Memory B cell (primary cell): ENCODE measurements at regions not wholly inside any gene's neighbourhood (a gene's known extent, or its start where the extent isn't known, plus 50 kb on each side); places are given as distances from the start of the nearest gene placed in this dataset.
"Not testable (repeated sequence)": the region's sequence is repeated elsewhere in the genome, so short reads cannot be mapped to it uniquely, and the experiment has no call there.

Experiments
- ATAC-seq: fragments of 150-1000 bp; cut with Tn5 transposase; 2 replicates; pipeline ENCODE4 v1.10.0; 2021; ENCODE audit warnings: low read depth, mild to moderate bottlenecking, moderate library complexity
- DNase-seq, 2 donors: peaks; one replicate each; pipeline ENCODE4 v3.0.0; 2022; ENCODE audit warnings: low spot score in 2 of 2
- H3K27ac Mint-ChIP-seq: one replicate; pipeline ENCODE4 v1.8.0; 2022; ENCODE audit warnings: mild to moderate bottlenecking, moderate library complexity, mixed read lengths
- H3K27me3 Mint-ChIP-seq: one replicate; pipeline ENCODE4 v1.8.0; 2022; ENCODE audit warnings: mixed read lengths
- H3K36me3 Mint-ChIP-seq: one replicate; pipeline ENCODE4 v1.8.0; 2022; ENCODE audit warnings: mild to moderate bottlenecking, mixed read lengths
- H3K4me1 Mint-ChIP-seq: one replicate; pipeline ENCODE4 v1.8.0; 2022; ENCODE audit warnings: mixed read lengths
- H3K4me3 Mint-ChIP-seq: one replicate; pipeline ENCODE4 v1.8.0; 2022; ENCODE audit warnings: mild to moderate bottlenecking, moderate library complexity, mixed read lengths
- H3K9me3 Mint-ChIP-seq: one replicate; pipeline ENCODE4 v1.8.0; 2022; ENCODE audit warnings: mixed read lengths

DNA sequence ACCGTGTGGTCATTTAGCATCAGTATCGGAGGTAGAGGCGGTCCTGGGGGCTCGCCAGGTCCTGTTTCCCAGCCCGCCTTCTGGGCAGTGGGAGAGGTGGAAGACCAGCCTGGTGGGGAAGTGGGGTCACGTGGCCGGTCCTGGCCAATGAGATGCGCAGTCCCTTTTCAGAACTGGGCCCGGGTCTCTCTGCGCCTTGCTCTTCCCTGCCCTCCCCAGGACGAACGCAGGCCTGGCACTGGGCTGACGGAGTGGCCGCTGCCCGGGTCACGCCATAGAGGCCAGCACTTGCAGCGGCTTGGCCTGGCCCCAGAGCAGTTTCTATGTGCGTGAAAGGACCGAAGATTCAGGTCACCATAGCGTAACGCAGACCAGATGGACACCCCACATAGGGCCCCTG is 97.6 kb downstream of the OLFM1 start:
- H3K36me3 Mint-ChIP-seq = no peaks in the 10 kb centered on the region
- no peak for ATAC-seq
- DNase-seq = no peak
- no peak overlapping the region for H3K4me3 Mint-ChIP-seq
- H3K4me1 Mint-ChIP-seq = peaks cover 2% of the 10 kb centered on the region
- H3K9me3 Mint-ChIP-seq = peaks cover 2% of the 10 kb centered on the region
- H3K27me3 Mint-ChIP-seq = peaks cover 11% of the 10 kb centered on the region
- H3K27ac Mint-ChIP-seq = no peak overlapping the region

DNA sequence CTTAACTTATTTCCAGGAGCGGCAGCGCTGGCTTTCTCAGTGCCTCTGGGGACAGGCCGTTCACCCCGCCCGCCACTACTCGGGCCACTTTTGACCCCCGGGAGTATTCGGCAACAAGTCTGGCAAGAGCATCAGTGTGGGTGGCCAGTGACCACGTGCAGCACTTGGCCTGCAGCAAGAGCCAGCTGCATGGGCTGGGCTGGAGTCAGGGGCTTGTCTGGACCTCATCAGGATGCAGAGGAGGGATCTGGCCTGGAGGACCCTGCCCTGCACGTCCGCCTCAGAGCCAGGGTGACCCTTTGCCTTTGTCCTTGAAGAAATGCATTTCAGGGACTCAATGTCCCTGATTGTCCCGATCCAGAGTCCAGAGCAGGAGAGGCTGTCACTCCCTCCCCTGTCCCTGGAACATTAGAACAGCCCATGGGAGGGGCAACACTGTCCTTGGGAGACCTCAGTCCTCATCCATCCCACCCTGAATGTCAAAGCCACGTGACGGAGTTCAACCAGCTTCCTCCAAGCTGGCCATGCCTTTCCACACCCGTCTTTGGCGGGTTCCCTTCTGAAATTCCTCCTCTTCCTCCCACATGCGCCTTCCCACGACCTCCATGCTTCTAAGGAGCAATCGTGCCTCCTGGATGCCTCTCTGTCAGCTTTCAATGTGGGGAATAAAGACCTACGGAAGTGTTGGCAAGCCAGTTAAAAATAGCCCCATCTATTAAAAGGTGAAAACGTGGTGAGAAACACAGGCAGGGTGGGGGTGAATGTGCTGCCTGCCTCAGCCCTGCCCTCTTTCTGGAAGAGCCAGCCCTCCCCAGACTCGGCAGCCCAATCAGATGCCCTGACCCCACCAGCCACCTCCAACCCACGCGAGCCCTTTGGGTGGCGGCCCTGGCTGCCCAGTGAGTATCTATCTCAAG is 99.0 kb downstream of the OLFM1 start:
- Mint-ChIP-seq H3K4me1 (peaks cover 2% of the 10 kb centered on the region), H3K36me3 (no peaks in the 10 kb centered on the region), H3K9me3 (peaks cover 2% of the 10 kb centered on the region), H3K27ac (no peak overlapping the region), H3K27me3 (peaks cover 12% of the 10 kb centered on the region), H3K4me3 (no peak overlapping the region)
- no peak for ATAC-seq
- no peak for DNase-seq

DNA sequence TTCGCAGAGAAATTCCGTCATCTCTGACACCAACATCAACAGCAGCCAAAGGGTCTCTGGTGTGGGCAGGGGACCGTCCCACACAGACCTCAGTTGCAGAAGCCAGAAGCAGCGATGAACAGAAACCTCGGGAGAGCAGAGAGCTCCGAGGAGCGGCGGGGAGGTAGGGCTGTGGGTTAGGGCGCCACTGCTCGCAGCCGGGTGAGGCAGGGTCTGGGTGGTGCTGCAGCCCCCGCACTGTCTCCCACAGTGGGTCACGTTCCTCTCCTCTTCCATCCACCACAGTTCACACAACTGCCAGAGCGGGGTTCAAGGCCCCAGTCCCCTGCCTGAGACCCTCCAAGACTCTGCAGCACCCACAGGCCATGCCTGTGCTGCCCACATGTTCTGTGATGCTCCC is 99.9 kb downstream of the OLFM1 start:
- DNase-seq = no peak
- no peak for ATAC-seq
- Mint-ChIP-seq H3K4me3 (no peak overlapping the region), H3K27me3 (peaks cover 11% of the 10 kb centered on the region), H3K36me3 (no peaks in the 10 kb centered on the region), H3K27ac (no peak overlapping the region), H3K4me1 (peaks cover 2% of the 10 kb centered on the region), H3K9me3 (peaks cover 2% of the 10 kb centered on the region)

GRCh38 chr9:135188681-135189151 is 101.2 kb downstream of the OLFM1 start:
- Mint-ChIP-seq H3K4me1 (peaks cover 2% of the 10 kb centered on the region), H3K27ac (no peak overlapping the region), H3K4me3 (no peak overlapping the region), H3K36me3 (no peaks in the 10 kb centered on the region), H3K9me3 (peaks cover 2% of the 10 kb centered on the region), H3K27me3 (peaks cover 17% of the 10 kb centered on the region)
- no peak for DNase-seq
- no peak for ATAC-seq

GRCh38 chr9:135189497-135189896 is 102.0 kb downstream of the OLFM1 start:
- H3K36me3 Mint-ChIP-seq = no peaks in the 10 kb centered on the region
- no peak for ATAC-seq
- H3K9me3 Mint-ChIP-seq = peaks cover 2% of the 10 kb centered on the region
- H3K27me3 Mint-ChIP-seq = peaks cover 17% of the 10 kb centered on the region
- no peak overlapping the region for H3K4me3 Mint-ChIP-seq
- peaks cover 2% of the 10 kb centered on the region for H3K4me1 Mint-ChIP-seq
- no peak overlapping the region for H3K27ac Mint-ChIP-seq
- no peak for DNase-seq

DNA sequence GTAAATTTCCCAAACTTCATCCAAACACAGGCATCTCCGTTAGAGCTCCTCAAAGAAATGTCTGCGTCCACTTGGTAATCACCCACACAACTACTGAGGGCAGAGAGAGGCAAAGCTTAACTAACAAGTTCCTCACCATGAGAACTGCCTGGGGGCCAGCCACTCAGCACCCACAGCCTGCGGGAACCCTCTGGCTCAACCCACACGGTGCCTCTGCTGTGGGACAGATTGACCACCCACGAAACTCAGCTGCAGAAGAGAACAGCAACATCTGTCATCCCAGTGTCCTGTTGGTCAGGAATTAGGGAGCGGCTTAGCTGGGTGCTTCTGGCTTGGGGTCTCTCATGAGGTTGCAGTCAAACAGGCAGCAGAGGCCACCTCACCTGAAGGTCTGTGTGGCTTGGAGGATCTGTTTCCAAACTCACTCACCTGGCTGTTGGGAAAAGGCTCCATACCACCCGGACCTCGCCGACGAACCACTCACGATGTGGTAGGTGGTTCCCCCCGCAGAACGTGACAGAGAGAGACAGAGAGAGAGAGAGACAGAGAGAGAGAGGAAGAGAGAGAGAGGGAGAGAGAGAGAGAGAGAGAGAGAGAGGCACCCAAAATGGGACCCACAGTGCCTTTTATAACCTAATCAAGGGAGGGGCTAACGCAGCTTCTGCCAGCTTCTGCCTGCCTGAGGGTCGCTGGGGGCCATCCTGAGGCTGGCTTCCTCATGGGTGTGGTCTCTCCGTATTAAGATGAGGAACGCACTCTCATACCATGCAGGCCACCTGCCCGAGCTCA is 103.5 kb downstream of the OLFM1 start:
- no peak for ATAC-seq
- H3K4me3 Mint-ChIP-seq = no peak overlapping the region
- peaks cover 17% of the 10 kb centered on the region for H3K27me3 Mint-ChIP-seq

GRCh38 chr9:135192686-135193085 is 105.2 kb downstream of the OLFM1 start:
- DNase-seq = no peak
- no peak overlapping the region for H3K4me3 Mint-ChIP-seq
- no peak for ATAC-seq
- H3K27me3 Mint-ChIP-seq = peaks cover 15% of the 10 kb centered on the region
- no peaks in the 10 kb centered on the region for H3K36me3 Mint-ChIP-seq
- H3K9me3 Mint-ChIP-seq = peaks cover 3% of the 10 kb centered on the region
- peaks cover 2% of the 10 kb centered on the region for H3K4me1 Mint-ChIP-seq
- no peak overlapping the region for H3K27ac Mint-ChIP-seq

More for the DNA sequence above, 103.5 kb downstream of the OLFM1 start:
- Mint-ChIP-seq H3K9me3 (peaks cover 2% of the 10 kb centered on the region), H3K27ac (no peak overlapping the region), H3K4me1 (peaks cover 2% of the 10 kb centered on the region), H3K36me3 (no peaks in the 10 kb centered on the region)
- no peak for DNase-seq

DNA sequence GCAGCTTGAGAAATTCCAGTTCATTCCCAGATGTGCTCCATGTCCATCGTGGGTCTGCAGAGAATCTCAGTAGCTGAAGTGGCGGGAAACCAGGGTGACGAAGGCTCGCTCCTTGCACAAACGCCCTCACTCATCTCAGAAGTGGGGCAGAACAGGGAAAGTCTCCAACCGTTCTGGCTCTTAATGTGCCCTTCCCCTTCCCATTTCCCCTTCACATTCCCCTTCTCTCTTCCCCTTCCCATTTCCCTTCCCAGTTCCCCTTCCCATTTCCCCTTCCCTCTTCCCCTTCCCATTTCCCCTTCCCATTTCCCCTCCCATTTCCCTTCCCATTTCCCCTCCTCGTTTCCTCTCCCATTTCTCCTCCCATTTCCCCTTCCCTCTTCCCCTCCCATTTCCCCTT is 108.5 kb downstream of the OLFM1 start:
- H3K27ac Mint-ChIP-seq, H3K4me1 Mint-ChIP-seq, H3K9me3 Mint-ChIP-seq, DNase-seq, H3K4me3 Mint-ChIP-seq, H3K36me3 Mint-ChIP-seq, ATAC-seq, H3K27me3 Mint-ChIP-seq: not testable (repeated sequence)

DNA sequence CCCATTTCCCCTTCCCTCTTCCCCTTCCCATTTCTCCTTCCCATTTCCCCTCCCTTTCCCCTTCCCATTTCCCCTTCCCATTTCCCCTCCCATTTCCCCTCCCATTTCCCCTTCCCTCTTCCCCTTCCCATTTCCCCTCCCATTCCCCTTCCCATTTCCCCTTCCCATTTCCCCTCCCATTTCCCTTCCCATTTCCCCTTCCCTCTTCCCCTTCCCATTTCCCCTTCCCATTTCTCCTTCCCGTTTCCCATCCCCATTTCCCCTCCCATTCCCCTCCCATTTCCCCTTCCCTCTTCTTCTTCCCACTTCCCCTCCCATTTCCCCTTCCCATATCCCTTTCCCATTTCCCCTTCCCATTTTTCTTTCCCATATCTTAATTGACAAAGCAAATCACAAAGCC is 109.0 kb downstream of the OLFM1 start:
- no peak overlapping the region for H3K27ac Mint-ChIP-seq
- peaks cover 6% of the 10 kb centered on the region for H3K27me3 Mint-ChIP-seq
- ATAC-seq (no peak), DNase-seq (no peak)
- H3K4me3 Mint-ChIP-seq = no peak overlapping the region
- H3K36me3 Mint-ChIP-seq = no peaks in the 10 kb centered on the region
- H3K4me1 Mint-ChIP-seq = no peaks in the 10 kb centered on the region
- peaks cover 2% of the 10 kb centered on the region for H3K9me3 Mint-ChIP-seq

DNA sequence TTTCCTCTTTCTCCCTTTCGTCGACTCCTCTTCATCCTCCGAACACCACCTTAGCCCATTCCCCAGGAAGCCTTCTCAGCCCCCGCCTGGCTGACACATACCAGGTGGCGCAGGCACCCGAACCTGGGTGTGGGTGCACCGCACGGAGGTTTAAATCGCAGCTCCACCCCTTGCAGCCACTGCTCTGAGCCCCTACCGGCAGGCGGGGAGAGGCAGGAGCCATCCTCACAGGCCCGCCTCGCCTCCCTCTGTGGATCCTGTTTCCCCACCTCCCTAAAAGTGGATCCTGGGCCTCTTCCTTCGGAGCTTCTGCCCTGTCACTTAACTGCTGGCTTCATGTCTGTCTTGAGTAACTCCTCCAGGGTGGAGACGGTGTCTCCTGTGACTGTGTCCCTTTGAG is 110.7 kb downstream of the OLFM1 start:
- ATAC-seq = no peak
- peaks cover 2% of the 10 kb centered on the region for H3K9me3 Mint-ChIP-seq
- no peak overlapping the region for H3K27ac Mint-ChIP-seq
- peaks cover 5% of the 10 kb centered on the region for H3K27me3 Mint-ChIP-seq
- no peaks in the 10 kb centered on the region for H3K4me1 Mint-ChIP-seq
- no peaks in the 10 kb centered on the region for H3K36me3 Mint-ChIP-seq
- DNase-seq = no peak
- H3K4me3 Mint-ChIP-seq = no peak overlapping the region

DNA sequence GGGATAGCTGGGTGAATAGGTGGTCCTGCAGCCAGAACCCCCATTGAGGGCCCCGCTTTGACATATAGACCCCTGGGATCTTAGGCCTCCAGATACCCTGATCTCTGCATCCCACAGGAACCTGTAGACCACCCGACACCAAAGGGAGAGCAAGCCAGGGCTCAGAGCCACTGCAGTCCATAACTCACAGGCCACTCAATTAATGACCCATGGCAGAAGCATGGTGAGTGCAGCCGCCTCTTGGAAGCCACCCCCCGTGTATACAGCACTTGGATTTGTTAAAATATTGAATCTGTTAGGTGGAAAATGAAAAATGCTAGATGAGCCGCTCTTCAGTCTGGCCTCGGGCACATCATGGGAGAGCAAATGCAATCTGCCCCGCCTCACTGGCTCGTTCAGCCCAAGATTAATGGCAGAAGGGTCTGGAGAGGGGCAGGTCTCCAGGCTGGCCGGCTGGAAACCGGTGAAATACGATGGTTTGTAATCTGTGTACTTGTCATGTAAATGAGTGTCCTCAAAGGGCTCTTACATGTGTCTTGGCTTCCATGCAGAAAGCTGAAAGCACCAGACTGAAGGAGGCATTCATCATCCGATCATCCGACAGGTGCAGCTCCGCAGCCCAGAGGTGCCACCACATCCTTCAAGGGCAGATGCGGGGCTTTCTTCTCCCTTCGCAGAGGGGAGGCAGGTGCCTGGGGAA is 111.3 kb downstream of the OLFM1 start:
- peaks cover 2% of the 10 kb centered on the region for H3K9me3 Mint-ChIP-seq
- DNase-seq = no peak
- H3K36me3 Mint-ChIP-seq = no peaks in the 10 kb centered on the region
- no peaks in the 10 kb centered on the region for H3K4me1 Mint-ChIP-seq
- no peak overlapping the region for H3K4me3 Mint-ChIP-seq
- H3K27ac Mint-ChIP-seq = no peak overlapping the region
- H3K27me3 Mint-ChIP-seq = peaks cover 3% of the 10 kb centered on the region
- ATAC-seq = no peak

GRCh38 chr9:135199489-135199888 is 112.0 kb downstream of the OLFM1 start:
- H3K9me3 Mint-ChIP-seq = peaks cover 2% of the 10 kb centered on the region
- no peak overlapping the region for H3K27ac Mint-ChIP-seq

GRCh38 chr9:135201711-135202110 is 114.2 kb downstream of the OLFM1 start:
- ATAC-seq = no peak
- Mint-ChIP-seq H3K4me1 (no peaks in the 10 kb centered on the region), H3K27me3 (peaks cover 7% of the 10 kb centered on the region), H3K9me3 (peaks cover under 1% of the 10 kb centered on the region), H3K4me3 (no peak overlapping the region), H3K36me3 (no peaks in the 10 kb centered on the region), H3K27ac (no peak overlapping the region)
- DNase-seq = no peak

More at GRCh38 chr9:135199489-135199888, 112.0 kb downstream of the OLFM1 start:
- Mint-ChIP-seq H3K4me3 (no peak overlapping the region), H3K4me1 (no peaks in the 10 kb centered on the region), H3K27me3 (peaks cover 3% of the 10 kb centered on the region), H3K36me3 (no peaks in the 10 kb centered on the region)
- ATAC-seq (no peak), DNase-seq (no peak)

DNA sequence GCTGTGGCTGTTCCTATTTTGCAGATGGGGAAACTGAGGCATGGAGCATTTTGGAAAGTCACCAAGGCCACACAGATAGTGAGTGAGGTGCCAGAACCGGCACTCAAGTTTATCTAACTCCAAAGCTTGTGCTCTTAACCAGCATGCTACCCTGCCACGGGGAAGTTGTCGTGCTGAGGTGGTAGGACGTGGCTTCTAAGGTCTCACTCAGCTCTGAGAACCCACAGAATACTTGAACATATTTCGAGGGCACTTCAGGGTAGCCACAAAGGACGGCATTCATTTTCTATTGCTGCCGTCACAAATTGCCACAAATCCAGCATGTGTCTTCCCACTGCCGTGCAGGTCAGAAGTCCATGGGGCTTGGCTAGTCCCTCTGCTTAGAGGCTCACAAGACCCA is 116.7 kb downstream of the OLFM1 start:
- H3K27me3 Mint-ChIP-seq = peaks cover 10% of the 10 kb centered on the region
- no peak for DNase-seq
- peaks cover 2% of the 10 kb centered on the region for H3K9me3 Mint-ChIP-seq
- no peak overlapping the region for H3K4me3 Mint-ChIP-seq
- ATAC-seq = no peak
- H3K27ac Mint-ChIP-seq = no peak overlapping the region
- H3K4me1 Mint-ChIP-seq = no peaks in the 10 kb centered on the region
- H3K36me3 Mint-ChIP-seq = no peaks in the 10 kb centered on the region
